Stomach (tissue), 4 donors: ENCODE measurements at regions not wholly inside any gene's neighbourhood (a gene's known extent, or its start where the extent isn't known, plus 50 kb on each side); places are given as distances from the start of the nearest gene placed in this dataset.

Source experiments
- CTCF ChIP-seq, 7 experiments: fragments of 450-650 bp in 4 of 7; fragments of 200-600 bp in 3 of 7; sonication (generic) in 3 of 7; IDR thresholded peaks; one replicate each; pipeline ENCODE4 v1.5.1; 2016 to 2019; ENCODE audit warnings: antibody characterized with exemption in 7 of 7, control low read depth in 2 of 7, mild to moderate bottlenecking in 1 of 7
- POLR2AphosphoS5 ChIP-seq, 3 donors: sonication (generic); formaldehyde crosslinking; IDR thresholded peaks; one replicate each; pipeline ENCODE4 v1.6.1; 2016; ENCODE audit warnings: antibody characterized with exemption in 3 of 3

GRCh38 chr21:15549671-15550070 lies 180.1 kb upstream of the USP25 start:
- TF ChIP-seq POLR2AphosphoS5 (IDR thresholded peaks at IDR 0.05) (no peak), CTCF (IDR thresholded peaks at IDR 0.05) (no peak)
